ENCODE measurements at regions not wholly inside any gene's neighbourhood (a gene's known extent, or its start where the extent isn't known, plus 50 kb on each side); places are given as distances from the start of the nearest gene placed in this dataset.

DNA sequence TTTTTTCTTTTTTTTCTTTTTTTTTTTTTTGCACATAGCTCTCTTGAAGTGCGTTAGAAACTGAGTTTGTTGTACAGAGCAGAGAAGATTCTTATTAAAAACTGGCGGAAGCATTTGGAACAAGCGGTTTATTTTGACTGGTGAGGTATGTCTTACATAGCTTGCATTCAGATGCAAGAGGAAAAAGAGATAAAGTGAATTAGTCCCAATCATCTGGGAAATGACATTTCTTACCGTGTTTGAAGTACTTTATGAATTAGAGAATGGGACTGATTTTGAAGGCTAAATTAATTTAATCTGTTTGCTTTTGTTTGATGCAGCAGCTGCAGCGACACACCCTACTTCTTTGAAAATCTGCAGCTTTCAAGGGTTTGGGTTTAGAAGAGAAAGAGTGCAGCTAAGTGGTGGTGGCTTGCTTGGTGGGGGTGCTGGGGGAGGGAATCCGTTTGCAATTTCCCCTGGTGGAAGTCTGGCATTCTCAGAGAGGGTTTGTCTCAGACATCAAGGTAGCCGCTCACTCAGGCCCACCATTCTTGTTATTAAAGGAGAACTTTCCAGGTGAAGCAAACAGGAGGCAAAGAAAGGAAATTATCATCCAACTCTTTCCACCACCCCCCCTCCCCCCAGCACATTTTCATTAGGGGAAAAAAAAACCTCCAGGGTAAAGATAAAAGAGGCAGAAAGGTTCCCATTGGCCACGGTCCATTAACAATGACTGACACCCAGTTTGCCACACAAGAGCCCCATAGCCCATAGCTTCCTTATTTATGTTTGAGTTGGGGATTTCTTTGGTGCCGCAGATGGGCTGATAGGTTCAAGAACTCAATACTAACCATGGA, 231.7 kb downstream of the SKIDA1 start:
- no peak for DNase-seq (ENCODE audit: low spot score)
- no peaks in the 10 kb centered on the region for H3K36me3 Mint-ChIP-seq (ENCODE audit: low read depth, unreplicated experiment)
- H3K4me1 Mint-ChIP-seq (ENCODE audit: unreplicated experiment): peaks cover 24% of the 10 kb centered on the region
- H3K9me3 Mint-ChIP-seq (ENCODE audit: unreplicated experiment): no peaks in the 10 kb centered on the region
- peak overlapping the region; percentile 62 for H3K4me3 Mint-ChIP-seq (ENCODE audit: unreplicated experiment)
- H3K27ac Mint-ChIP-seq (ENCODE audit: unreplicated experiment): peak overlapping the region; percentile 84
- H3K27me3 Mint-ChIP-seq (ENCODE audit: unreplicated experiment): peaks cover 1% of the 10 kb centered on the region
- TF ChIP-seq, protein P1, sequence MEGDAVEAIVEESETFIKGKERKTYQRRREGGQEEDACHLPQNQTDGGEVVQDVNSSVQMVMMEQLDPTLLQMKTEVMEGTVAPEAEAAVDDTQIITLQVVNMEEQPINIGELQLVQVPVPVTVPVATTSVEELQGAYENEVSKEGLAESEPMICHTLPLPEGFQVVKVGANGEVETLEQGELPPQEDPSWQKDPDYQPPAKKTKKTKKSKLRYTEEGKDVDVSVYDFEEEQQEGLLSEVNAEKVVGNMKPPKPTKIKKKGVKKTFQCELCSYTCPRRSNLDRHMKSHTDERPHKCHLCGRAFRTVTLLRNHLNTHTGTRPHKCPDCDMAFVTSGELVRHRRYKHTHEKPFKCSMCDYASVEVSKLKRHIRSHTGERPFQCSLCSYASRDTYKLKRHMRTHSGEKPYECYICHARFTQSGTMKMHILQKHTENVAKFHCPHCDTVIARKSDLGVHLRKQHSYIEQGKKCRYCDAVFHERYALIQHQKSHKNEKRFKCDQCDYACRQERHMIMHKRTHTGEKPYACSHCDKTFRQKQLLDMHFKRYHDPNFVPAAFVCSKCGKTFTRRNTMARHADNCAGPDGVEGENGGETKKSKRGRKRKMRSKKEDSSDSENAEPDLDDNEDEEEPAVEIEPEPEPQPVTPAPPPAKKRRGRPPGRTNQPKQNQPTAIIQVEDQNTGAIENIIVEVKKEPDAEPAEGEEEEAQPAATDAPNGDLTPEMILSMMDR (IDR thresholded peaks at IDR 0.05; ENCODE audit: unreplicated experiment): no peak

DNA sequence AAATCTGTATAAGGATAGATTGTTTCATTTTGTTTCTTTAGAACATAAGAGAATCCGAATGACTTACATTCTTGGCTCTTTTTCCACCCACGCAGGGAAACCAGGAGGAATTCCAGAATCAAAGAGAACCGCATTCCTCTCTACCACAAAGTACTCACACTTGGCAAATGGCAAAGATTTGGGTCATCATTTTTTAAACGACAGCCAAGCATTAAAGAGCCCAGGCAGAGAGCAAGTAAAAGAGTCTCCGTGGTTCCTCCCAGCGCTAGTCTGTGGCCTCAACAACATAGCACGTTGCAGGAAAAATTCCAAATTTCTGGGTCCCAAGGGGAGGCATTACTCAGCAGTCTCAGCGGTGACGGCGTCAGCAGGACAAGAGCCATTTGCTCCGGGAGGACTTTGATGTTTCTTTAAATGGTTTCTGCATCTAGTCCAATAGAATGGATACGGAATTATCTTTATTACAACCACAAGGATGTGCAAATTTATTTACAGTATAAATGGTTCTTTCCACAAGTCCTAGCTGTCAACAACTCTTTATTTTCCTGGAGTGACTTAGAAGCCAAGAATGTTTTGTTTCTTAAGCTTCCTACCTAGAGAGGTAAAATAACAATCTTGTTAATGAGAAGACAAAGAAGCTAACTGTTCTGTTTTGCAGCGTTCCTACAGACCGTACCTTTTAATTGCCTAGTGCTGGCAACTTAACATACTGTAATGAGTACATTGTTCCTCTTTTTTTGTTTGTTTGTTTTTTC, 232.5 kb downstream of the SKIDA1 start:
- H3K9me3 Mint-ChIP-seq (ENCODE audit: unreplicated experiment): no peaks in the 10 kb centered on the region
- peaks cover 24% of the 10 kb centered on the region for H3K4me1 Mint-ChIP-seq (ENCODE audit: unreplicated experiment)
- H3K27ac Mint-ChIP-seq (ENCODE audit: unreplicated experiment): peak overlapping the region; percentile 84
- H3K27me3 Mint-ChIP-seq (ENCODE audit: unreplicated experiment): peaks cover 1% of the 10 kb centered on the region
- no peaks in the 10 kb centered on the region for H3K36me3 Mint-ChIP-seq (ENCODE audit: low read depth, unreplicated experiment)
- DNase-seq (ENCODE audit: low spot score): peak; percentile 51
- TF ChIP-seq, protein P1 (IDR thresholded peaks at IDR 0.05; ENCODE audit: unreplicated experiment): no peak
- H3K4me3 Mint-ChIP-seq (ENCODE audit: unreplicated experiment): peak overlapping the region; percentile 62

DNA sequence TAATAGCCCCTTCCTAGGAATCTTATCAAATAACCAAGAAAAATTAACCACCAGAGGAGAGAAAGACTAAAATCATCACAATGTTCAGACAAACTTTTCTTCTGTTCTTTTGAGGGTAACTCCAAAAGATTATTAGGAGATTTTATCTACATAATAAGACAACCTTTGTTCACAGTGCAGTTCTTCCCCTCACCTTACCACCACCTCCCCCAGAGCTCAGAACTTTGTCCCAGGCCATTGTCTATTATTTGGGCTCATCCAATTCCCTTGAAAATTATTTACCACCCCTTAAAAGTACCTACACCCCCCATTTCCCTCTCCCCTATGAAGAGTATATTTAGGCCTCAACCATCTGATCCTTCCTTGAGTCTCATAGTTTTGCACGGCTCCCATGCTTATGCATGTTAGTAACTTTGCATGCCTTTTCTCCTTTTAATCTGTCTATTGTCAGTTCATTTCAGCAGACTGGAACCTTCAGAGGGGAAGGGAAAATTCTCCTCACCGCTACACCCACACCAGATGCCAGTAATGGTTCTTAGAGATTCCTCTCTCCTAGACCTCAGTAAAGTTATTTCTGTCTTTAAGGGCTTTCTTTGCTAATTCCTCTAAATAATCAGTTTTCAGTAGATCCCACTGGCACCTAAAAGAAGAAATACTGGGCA, 234.9 kb downstream of the SKIDA1 start:
- H3K27me3 Mint-ChIP-seq (ENCODE audit: unreplicated experiment): no peaks in the 10 kb centered on the region
- peaks cover 23% of the 10 kb centered on the region for H3K4me1 Mint-ChIP-seq (ENCODE audit: unreplicated experiment)
- no peak for DNase-seq (ENCODE audit: low spot score)
- H3K36me3 Mint-ChIP-seq (ENCODE audit: low read depth, unreplicated experiment): no peaks in the 10 kb centered on the region
- TF ChIP-seq, protein P1 (IDR thresholded peaks at IDR 0.05; ENCODE audit: unreplicated experiment): no peak
- no peak overlapping the region for H3K4me3 Mint-ChIP-seq (ENCODE audit: unreplicated experiment)
- no peak overlapping the region for H3K27ac Mint-ChIP-seq (ENCODE audit: unreplicated experiment)
- no peaks in the 10 kb centered on the region for H3K9me3 Mint-ChIP-seq (ENCODE audit: unreplicated experiment)

DNA sequence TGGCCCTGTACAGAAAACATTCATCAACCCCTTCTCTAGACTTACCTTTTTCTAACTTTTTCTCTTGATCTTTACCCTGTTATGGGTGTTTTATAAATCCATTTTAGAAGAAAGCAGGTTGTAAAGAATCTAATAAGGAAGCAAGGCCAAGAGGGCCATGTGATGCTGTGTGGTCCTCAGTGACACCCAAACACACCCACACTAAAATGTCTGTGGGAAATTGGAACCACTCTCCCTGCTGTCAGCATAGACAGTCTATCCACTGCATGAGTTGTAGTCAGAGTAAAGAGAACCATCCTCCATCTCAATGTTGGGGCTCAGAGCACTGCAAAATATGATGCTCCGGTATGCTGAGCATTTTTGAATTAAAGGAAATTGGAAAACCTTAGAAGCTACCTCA, 235.5 kb downstream of the SKIDA1 start:
- H3K9me3 Mint-ChIP-seq (ENCODE audit: unreplicated experiment): no peaks in the 10 kb centered on the region
- TF ChIP-seq, protein P1 (IDR thresholded peaks at IDR 0.05; ENCODE audit: unreplicated experiment): no peak
- H3K27ac Mint-ChIP-seq (ENCODE audit: unreplicated experiment): no peak overlapping the region
- no peaks in the 10 kb centered on the region for H3K27me3 Mint-ChIP-seq (ENCODE audit: unreplicated experiment)
- H3K36me3 Mint-ChIP-seq (ENCODE audit: low read depth, unreplicated experiment): no peaks in the 10 kb centered on the region
- H3K4me3 Mint-ChIP-seq (ENCODE audit: unreplicated experiment): no peak overlapping the region
- H3K4me1 Mint-ChIP-seq (ENCODE audit: unreplicated experiment): peaks cover 23% of the 10 kb centered on the region
- DNase-seq (ENCODE audit: low spot score): no peak
